ENCODE measurements at regions not wholly inside any gene's neighbourhood (a gene's known extent, or its start where the extent isn't known, plus 50 kb on each side); places are given as distances from the start of the nearest gene placed in this dataset.

DNA sequence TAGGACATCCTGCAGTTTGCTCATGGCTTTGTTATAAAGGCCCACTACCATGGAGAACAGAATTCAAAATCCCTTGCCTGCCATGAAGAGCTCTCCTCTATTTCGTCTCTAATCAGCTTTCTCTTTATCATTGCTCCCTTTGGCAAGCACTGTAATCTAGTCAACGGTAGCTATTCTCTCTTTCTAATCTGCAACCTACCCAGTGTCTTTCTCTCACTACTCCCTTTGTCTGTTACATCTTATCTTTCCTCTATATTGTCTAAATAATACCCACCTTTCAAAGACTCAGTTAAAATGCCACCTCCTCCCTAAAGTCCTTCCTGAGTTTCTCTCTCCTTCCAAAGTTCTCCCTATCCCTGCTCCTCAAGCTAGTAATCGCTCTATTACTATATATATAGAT, 108.1 kb downstream of the FZD1 start:
- TF ChIP-seq, protein P1, sequence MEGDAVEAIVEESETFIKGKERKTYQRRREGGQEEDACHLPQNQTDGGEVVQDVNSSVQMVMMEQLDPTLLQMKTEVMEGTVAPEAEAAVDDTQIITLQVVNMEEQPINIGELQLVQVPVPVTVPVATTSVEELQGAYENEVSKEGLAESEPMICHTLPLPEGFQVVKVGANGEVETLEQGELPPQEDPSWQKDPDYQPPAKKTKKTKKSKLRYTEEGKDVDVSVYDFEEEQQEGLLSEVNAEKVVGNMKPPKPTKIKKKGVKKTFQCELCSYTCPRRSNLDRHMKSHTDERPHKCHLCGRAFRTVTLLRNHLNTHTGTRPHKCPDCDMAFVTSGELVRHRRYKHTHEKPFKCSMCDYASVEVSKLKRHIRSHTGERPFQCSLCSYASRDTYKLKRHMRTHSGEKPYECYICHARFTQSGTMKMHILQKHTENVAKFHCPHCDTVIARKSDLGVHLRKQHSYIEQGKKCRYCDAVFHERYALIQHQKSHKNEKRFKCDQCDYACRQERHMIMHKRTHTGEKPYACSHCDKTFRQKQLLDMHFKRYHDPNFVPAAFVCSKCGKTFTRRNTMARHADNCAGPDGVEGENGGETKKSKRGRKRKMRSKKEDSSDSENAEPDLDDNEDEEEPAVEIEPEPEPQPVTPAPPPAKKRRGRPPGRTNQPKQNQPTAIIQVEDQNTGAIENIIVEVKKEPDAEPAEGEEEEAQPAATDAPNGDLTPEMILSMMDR (IDR thresholded peaks at IDR 0.05): no peak
- TF ChIP-seq POLR2AphosphoS5 (IDR thresholded peaks at IDR 0.05) (no peak), POLR2A (IDR thresholded peaks at IDR 0.05) (no peak), EP300 (IDR thresholded peaks at IDR 0.05) (no peak)

All from gastroesophageal sphincter (tissue), 3 donors.